GM12892 (cell line): ENCODE measurements at regions not wholly inside any gene's neighbourhood (a gene's known extent, or its start where the extent isn't known, plus 50 kb on each side); places are given as distances from the start of the nearest gene placed in this dataset.
A peak's percentile ranks its signal among the peaks of the same experiment; 100 is the strongest.

ENCODE experiments used
- DNase-seq: peaks from one replicate; pipeline ENCODE4 v3.0.0; 2011; ENCODE audit not compliant: insufficient read length
- FAIRE-seq: peaks from 2 replicates; lab custom pipeline; 2011; peaks lifted over from hg19 to GRCh38; lab: Jason Lieb, UNC
- POLR2A ChIP-seq: IDR thresholded peaks from 2 replicates; pipeline ENCODE4 v1.6.1; 2011; ENCODE audit warnings: low read depth, low read length, control low read depth
- POLR2AphosphoS5 ChIP-seq: IDR thresholded peaks from 2 replicates; pipeline ENCODE4 v1.6.1; 2011; ENCODE audit warnings: low read depth, low read length, control low read depth
- TAF1 ChIP-seq: IDR thresholded peaks from 2 replicates; pipeline ENCODE4 v1.6.1; 2011; ENCODE audit warnings: low read depth, mild to moderate bottlenecking, control low read depth, low read length, borderline replicate concordance

GRCh38 chr17:33968350-33969044, 286.6 kb upstream of the CCL2 start:
- FAIRE-seq (peak; percentile 94), DNase-seq (peak; percentile 43)
- TF ChIP-seq POLR2AphosphoS5 (no peak), TAF1 (no peak), POLR2A (no peak)

- DNase-seq, result no peak
- no peak for TF ChIP-seq TAF1
- TF ChIP-seq POLR2A, result no peak
- no peak for TF ChIP-seq POLR2AphosphoS5
- peak; percentile 5 for FAIRE-seq
Measured at GRCh38 chr17:33970279-33970678, 284.8 kb upstream of the CCL2 start.

GRCh38 chr17:33972763-33973162, 282.3 kb upstream of the CCL2 start:
- TF ChIP-seq TAF1 (no peak), POLR2AphosphoS5 (no peak), POLR2A (no peak)
- FAIRE-seq, result peak; percentile 78
- DNase-seq, result no peak

- TF ChIP-seq TAF1 (no peak), POLR2A (no peak), POLR2AphosphoS5 (no peak)
- FAIRE-seq (no peak), DNase-seq (no peak)
Measured at GRCh38 chr17:33973491-33973890, 281.6 kb upstream of the CCL2 start.

DNA sequence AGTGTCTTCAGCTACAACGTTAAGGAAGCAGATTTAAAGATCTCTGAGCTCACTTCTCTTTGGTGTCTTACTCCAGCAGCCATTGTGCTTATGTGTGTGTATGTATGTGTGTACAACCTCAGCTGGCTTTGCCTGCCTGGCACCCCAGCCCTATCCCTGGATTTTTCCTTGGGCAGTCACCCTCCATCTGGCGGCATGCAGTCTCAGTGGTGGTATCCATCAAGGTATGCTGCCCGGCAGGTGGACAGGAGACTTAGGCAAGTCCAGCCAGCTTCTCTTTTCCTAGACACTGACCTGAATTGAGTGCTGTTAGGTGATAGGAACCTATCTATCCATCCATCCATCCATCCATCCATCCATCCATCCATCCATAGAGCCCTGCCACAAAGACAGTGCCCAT, 280.8 kb upstream of the CCL2 start:
- no peak for TF ChIP-seq TAF1
- no peak for TF ChIP-seq POLR2AphosphoS5
- TF ChIP-seq POLR2A, result no peak
- FAIRE-seq (no peak), DNase-seq (no peak)

- DNase-seq (no peak), FAIRE-seq (no peak)
- TF ChIP-seq POLR2A (no peak), TAF1 (no peak), POLR2AphosphoS5 (no peak)
Measured at GRCh38 chr17:33976831-33977230, 278.3 kb upstream of the CCL2 start.

DNA sequence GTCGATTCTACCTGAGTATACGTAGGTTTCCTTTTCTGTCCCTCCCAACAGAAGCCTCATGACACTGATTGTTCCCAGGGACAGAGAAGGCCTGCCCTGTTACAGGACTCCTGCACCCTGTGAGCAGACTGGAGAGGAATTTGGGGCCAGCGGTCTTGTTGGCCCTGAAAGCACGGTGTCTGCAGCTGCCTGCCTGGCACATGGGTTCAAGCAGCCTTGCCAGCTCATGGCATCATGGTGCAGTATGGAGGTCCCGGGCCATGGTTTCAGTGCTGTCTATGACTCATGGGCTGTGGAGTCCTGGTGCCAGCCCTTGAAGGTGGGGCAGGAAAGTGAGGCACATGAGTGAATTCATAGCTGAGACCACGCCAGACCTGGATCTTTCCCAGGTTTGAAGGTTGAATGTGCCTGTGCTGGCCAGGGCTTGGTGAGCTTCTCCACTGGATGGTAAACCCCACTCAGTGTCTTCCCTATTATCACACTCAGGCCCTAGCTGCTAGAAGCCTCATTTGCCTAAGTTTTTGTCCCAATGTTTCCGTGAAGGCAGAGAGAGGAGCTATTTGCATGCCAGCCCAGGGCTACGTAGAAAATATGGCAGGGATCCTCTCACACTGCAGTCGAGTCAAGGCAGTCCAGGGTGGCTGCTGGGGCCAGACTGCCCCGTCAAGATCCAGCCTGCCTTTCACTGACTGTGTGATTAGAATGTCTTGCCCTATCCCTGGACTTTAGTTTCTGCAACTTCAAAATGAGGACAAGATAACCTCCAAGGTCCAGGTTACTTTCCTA, 277.2 kb upstream of the CCL2 start:
- no peak for TF ChIP-seq POLR2A
- TF ChIP-seq POLR2AphosphoS5, result no peak
- no peak for TF ChIP-seq TAF1
- no peak for FAIRE-seq
- no peak for DNase-seq

DNA sequence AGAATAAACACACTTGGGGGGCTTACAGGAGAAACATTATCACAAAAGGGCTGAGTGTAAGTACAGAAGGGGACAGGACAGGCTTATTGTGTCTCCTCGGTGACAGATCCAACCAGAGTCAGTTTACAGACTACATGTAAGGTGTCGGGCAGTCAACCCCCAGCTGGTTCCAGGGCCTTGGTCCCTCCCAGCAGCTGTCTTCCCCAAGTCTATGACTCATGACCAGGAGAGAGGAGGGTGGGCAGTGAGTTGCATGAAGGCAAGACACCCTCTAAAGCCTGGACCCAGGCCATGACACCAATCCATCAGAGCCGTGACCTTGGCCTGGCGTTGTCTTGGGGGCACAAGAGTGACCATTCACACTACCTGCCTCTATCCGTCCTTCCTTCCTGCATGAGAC, 276.2 kb upstream of the CCL2 start:
- no peak for FAIRE-seq

DNA sequence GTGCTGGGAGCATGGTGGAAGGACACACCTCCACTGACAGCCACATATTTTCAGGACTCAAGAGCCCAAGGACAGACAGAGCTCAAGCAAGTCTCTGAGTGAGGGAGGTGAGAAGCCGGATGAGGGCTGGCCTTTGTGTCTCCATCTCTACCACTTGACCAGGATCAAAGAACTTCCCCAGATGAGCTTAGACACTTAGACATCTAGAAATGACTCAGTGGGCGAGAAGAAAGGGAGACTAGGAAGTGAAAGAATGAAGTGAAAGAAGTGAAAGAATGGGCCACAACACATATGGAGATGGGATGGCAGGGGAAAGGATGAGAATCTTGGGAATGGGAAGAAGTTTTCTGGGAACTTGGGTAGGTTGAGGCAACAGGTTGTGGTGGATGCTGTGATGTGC, 274.9 kb upstream of the CCL2 start:
- TF ChIP-seq POLR2AphosphoS5, result no peak
- no peak for TF ChIP-seq POLR2A
- TF ChIP-seq TAF1, result no peak
- no peak for DNase-seq
- no peak for FAIRE-seq

More for the DNA sequence above, 276.2 kb upstream of the CCL2 start:
- no peak for DNase-seq
- no peak for TF ChIP-seq POLR2AphosphoS5
- TF ChIP-seq TAF1, result no peak
- no peak for TF ChIP-seq POLR2A

DNA sequence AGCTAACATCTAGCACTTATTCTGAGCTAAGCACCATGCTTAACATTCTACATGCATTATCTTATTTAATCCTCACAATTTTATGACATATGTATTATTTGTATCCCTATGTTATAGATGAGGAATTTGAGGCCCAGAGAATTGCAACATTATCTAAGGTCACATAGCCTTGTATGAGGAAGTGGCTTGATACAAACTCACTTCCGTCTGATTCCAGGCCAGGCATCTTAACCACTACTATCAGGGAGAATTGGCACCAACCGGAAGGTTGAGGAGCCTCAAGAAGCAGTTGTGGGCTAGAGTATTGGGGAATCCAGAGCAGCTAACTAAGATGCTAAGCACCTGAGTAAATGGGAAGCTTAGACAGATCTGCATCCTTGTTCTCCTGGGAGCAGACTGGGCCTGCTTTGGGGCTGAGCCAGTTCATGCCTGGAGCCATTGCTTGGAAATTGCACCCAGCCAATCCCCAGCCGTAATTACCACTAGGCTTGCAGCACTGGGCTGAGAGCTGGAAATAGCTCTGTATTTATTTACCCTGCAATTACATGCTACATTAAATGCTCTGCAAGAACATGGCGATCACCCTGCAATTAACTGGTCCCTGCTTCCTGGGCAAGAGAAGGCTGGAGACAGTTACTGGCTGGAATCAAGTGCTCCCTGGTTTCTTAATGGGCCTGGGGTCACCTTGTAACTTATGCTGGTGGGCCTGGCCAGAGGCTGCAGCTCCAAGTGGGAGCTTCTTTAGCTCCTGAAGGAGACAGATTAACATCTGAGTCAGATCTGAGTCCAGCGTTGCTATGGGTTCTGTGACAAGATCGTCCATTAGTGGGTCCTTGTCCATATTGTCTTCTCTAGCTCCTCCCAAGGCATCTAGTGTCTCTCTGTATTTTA, 273.1 kb upstream of the CCL2 start:
- FAIRE-seq, result no peak
- TF ChIP-seq POLR2A (no peak), POLR2AphosphoS5 (no peak), TAF1 (no peak)
- no peak for DNase-seq

DNA sequence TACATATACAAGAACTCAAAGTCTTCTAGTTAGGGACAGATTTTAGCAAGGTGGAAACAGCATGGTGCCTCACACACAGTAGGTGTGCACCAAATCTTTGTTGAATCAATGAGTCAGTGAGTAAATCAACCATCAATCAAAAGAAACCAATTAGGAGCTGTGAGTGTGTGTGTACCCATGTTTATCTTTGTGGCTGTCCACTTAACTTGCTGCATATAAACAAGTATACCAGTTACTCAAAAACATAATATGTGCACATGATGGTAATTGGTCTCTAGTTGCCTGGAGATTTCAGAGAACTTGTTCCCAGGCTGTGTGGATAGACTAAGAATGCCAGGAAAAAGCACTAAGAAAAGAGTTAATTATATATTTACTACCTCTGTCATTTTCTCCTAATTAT, 272.2 kb upstream of the CCL2 start:
- FAIRE-seq, result no peak
- DNase-seq, result no peak
- TF ChIP-seq POLR2AphosphoS5 (no peak), POLR2A (no peak), TAF1 (no peak)
